NCI-H526 (cell line): ENCODE measurements at regions not wholly inside any gene's neighbourhood (a gene's known extent, or its start where the extent isn't known, plus 50 kb on each side); places are given as distances from the start of the nearest gene placed in this dataset.
A peak's percentile ranks its signal among the peaks of the same experiment; 100 is the strongest.

Experiments
- DNase-seq, 2 experiments: peaks; one replicate each; lab custom pipeline; 2025; lab: John Stamatoyannopoulos, UW

GRCh38 chr2:156845806-156846558, 409.8 kb downstream of the GPD2 start:
- DNase-seq, result peak in 1 of 2 experiments; percentile 6

DNA sequence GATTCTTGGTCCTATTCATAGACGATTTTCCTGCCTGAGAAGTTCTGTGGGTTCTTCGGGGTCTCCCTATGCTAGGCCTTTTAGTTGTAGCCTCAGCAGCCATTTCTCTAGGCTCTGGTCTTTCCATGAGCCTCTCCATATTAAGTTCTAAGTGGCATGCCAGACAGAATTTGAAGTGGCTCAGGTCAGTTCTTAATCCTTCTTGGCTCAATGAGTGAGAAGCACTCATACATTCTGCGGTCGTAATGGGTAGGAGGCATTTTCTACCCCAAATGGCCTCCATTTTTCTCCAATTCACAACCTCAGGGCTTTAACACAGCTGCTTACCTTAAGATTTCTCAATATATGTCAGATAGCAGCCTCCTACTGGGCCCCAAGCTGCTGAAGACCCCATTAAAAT, 405.3 kb upstream of the GALNT5 start:
- DNase-seq, result no peak

DNA sequence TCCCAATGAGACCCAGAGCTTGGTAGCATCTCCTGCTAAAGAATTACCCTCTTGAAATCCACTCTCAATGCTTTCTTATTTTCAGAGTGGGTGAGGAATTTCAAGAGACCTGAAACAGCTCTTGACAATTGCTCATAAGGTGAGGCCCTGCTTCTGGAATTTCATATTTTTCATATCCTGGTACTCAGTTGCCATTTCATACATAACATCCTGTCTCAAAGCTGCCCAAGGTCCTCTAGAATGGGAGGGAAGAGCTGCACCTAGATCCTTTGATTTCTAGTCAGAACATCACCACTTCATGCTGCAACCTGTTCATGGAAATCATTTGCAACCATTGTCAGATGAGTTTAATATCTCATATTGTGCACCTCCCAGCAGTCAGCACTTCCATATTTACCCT, 404.8 kb upstream of the GALNT5 start:
- DNase-seq, result no peak

GRCh38 chr2:156864325-156864724, 393.2 kb upstream of the GALNT5 start:
- no peak for DNase-seq

DNA sequence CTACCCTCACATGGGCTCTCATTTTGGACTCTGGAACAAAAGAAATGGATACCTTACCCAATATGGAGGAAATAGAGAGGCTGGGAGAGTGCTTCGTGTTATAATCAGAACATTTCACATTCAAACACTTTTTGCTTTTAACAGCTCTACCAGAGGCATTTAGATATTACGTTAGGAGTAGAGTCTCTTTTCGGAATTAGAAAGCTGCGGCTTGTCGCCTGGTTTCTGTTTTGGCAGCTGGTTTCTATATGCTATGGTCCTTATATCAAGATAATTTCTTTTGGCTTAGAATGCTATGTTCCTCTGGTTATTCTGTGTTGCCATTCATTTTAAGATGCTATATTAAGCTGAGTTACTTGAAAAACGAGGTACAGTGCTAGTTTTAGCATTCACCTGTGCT, 392.8 kb upstream of the GALNT5 start:
- DNase-seq, result no peak

DNA sequence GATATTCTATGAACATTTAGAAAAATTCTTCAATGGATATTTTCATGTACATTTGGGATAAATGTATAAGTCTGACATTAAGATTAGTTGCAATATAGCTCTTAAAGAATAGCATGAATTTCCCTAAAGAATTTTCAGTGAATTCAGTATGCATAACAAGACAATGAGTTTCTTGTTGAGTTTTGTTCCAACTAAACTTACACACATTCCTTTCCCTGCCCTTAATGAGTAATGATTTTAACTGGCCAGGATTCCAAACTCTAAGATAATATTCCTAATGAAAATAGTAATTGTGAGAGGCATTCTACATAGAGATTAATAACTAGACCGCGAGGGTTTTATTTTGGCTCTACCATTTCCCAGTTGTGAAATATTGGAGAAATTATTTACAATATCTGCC, 390.3 kb upstream of the GALNT5 start:
- DNase-seq, result no peak

DNA sequence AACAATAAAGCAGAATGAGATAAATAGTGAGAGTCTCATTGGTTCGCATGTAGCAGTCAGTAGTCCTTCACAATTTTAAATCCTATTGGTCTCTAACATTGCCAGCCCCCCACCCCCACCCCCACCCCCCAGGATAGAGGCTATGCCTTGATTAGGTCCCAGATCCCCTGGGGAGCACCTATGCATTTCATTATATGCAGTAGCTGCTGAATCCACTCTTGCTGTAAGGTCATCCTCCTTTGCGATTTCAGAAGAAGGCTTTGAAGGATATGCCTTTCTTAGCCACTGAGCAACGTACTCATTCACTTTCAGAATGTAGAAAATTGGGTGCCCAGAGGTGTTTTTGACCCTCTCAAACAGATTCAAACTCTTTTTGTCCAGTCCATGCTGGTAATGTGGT, 382.8 kb upstream of the GALNT5 start:
- no peak for DNase-seq

DNA sequence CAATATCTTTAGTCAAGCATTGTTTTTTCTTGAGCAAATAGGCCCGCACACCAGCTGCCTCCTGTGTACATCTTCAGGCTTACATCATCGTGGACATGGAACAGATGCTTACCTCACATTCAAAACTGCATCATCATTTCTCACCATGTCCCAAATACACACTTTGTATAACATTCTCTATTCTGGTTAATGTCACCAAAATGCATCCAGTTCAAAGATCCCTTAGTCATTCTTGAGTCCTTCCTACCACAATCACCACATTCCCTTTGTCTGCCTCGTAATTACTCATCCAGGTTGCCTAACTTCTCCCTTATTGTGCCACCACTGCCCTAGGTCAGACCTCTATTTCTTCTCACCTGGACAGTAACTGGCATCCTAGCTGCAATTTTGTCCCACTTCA, 373.7 kb upstream of the GALNT5 start:
- DNase-seq, result no peak

DNA sequence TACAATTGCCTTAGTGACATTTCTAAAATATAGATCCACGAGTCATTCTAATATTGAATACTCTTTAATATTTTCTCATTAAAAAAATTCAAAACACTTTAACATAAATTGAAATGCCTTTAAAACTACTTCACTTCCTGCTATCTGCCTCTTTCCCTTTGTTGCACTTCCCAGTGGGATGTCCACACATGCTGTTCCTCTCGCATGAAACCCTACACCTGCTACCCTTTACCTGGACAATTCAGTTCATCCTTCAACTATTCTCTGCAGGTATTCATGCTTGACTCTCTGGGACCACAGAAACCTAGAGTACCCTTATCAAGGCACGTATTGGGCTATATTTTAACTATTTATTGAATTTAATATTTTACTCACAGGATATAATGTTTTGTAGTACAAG, 373.3 kb upstream of the GALNT5 start:
- DNase-seq, result no peak

GRCh38 chr2:156890529-156891148, 366.9 kb upstream of the GALNT5 start:
- DNase-seq, result peak; percentile 65 to 78

- no peak for DNase-seq
Observed at GRCh38 chr2:156891609-156892008, 365.9 kb upstream of the GALNT5 start.

- DNase-seq, result peak; percentile 84 to 90
Observed at GRCh38 chr2:156892467-156893281, 364.8 kb upstream of the GALNT5 start.

- no peak for DNase-seq
Observed at GRCh38 chr2:156896294-156896693, 361.2 kb upstream of the GALNT5 start.

- no peak for DNase-seq
Observed at GRCh38 chr2:156897548-156897947, 360.0 kb upstream of the GALNT5 start.

DNA sequence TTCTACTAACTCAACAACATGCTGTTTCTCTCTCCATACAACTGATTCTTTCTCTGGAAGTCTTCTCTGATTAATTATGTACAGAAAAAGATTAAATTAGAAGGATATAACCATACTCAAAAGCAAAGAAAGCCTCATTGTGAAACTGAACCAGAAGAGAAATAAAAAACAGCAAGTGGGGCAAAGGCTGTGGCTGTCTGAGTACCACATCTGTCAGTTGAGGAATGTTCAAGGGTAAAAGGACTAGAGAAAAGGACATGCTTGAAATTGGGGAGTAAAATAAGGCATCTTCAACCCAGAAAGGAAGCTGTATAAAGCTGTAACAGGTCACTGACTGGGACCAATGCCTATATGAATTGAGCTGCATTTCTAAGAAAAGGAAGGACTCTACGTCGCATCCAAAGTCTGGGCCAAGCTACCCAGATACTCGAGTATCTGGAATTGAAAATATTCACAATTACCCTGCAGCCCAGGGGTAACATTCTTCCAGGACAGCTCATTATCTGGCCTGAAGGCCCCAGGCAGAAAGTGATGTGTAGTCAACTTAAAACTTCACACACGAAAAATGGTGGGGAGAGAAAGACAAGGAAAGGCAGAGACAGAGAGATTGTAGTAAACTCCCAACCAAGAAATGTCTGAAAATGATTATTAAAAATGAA, 356.0 kb upstream of the GALNT5 start:
- DNase-seq, result no peak

DNA sequence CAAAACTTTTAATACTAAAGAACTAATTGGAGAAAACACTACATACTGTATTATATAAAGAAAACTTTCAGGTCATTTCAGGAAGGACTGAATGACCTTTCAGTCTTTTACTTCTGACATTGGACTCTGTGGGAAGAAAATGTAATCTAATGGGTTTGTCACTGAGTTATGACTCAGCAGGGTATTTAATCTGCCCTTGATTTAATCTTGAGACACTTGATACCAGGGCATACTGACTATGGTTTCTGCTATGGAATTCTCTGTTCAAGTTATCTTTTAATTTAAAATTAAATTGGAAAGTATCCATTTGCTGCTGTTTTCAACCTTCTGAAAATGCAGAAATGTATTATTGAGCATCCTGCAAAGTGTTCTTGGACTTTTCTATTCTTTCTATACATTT, 354.2 kb upstream of the GALNT5 start:
- no peak for DNase-seq

DNA sequence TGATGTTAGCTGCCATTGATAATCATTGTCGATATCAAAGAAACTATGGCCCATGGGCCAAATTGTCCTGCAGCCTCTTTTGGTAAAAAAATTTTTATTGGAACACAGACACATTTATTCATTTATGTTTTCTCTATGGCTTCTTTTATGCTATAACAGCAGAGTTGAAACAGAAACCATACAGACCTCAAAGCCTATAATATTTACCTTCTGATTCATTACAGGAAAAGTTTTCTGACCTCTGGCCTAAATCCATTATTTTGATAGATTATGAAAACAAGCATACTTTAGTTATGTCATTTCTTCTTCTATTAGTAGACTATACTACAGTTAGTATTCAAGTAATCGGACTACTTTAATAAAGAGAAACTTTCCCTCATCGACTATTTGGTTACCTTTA, 349.7 kb upstream of the GALNT5 start:
- no peak for DNase-seq

DNA sequence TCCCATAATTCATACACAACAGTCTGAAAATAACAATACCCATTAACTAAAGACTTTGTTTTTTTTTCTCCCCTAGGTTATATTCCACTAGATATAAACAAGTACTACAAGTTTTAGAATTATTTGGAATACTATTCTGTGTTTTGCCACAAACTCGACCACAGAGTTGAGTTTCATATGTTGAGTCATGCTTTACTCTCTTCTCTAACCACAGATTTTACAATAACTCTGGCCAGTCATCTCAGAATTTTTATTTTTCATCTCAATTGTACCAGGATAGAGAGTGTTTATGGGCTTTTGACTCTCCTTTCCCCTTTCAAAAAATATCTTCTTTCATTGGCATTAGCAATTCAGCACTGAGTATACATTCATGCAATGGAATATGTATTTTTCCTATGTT, 348.7 kb upstream of the GALNT5 start:
- DNase-seq, result no peak

GRCh38 chr2:156909983-156910382, 347.5 kb upstream of the GALNT5 start:
- DNase-seq, result no peak

- DNase-seq, result no peak
Observed at GRCh38 chr2:156915332-156915731, 342.2 kb upstream of the GALNT5 start.

GRCh38 chr2:156918410-156918809, 339.1 kb upstream of the GALNT5 start:
- DNase-seq, result no peak

DNA sequence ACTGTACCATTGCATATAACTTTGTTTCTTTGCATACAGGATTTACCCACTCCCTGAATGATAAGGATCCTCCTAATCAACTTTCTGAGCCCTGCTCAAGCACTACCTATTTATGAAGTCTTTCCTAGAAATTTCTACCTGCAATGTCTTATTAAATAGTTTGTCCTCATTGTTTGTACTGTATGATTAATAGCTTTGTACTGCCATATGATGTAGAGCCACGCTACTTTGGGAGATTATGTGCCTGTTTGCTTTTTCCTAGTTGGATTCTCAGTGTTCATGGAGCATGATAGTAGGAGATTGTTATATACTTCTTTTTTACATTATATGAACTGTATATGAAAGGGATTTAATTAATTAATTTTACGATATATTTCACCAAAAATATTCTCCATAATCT, 327.1 kb upstream of the GALNT5 start:
- DNase-seq, result no peak
